ENCODE measurements at regions not wholly inside any gene's neighbourhood (a gene's known extent, or its start where the extent isn't known, plus 50 kb on each side); places are given as distances from the start of the nearest gene placed in this dataset.
"Not testable (repeated sequence)": the region's sequence is repeated elsewhere in the genome, so short reads cannot be mapped to it uniquely, and the experiment has no call there.

DNA sequence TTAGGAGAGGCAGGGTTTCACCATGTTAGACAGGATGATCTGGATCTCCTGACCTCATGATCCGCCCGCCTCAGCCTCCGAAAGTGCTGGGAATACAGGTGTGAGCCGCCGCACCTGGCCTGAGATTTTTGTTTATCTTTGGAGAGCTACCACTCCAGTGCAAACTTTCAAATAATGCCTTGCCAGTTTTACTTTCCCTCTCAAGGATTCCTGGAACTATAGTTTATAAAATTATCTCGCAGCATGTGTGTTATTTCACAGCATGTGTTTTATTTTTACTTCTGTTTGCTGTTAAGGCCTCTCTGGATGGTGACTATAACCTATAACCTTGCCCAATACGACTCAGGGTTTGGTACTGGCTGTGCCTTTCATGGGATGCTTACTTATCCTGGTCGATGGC is 458.0 kb upstream of the NDN start:
- H3K4me1 ChIP-seq (replicated peaks; ENCODE audit: insufficient read depth); intact Hi-C loops (cut with micrococcal nuclease; ENCODE audit: unreplicated experiment); H3K36me3 ChIP-seq (ENCODE audit: low read depth); H2AFZ ChIP-seq; H3F3A ChIP-seq (ENCODE audit: insufficient read depth, low read depth); H3K79me2 ChIP-seq (ENCODE audit: low read depth); CTCF ChIA-PET; H3K9me3 ChIP-seq (ENCODE audit: insufficient read depth, low read depth); H3K4me2 ChIP-seq; H3K27ac ChIP-seq; H3K4me3 ChIP-seq; H4K20me1 ChIP-seq (ENCODE audit: insufficient read depth); H3K9me2 ChIP-seq (ENCODE audit: insufficient read depth); H3K27me3 ChIP-seq (ENCODE audit: insufficient read depth, low read depth); BruUV-seq (replicated peaks); DNase-seq; POLR2A ChIA-PET (ENCODE audit: unreplicated experiment): not testable (repeated sequence)

DNA sequence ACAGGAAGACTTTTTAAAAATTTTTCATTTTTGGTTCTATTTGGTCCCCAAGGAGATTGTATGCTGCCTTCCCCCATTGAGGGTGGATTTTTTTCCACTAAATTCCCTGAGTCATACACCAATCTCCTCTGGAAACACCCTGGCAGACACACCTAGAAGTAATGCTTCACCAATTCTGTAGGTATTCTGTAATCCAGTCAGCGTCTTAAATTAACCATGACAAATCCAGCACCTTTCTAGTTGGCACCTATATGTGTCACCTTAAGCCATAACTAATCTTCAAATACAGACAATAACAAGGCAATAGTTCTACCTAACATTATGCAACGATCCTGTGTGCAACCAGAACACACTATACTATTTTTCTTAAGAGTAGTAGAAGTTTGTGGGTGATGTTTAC is 459.1 kb upstream of the NDN start:
- Histone ChIP-seq H4K20me1 (ENCODE audit: insufficient read depth) (no peaks in the 10 kb centered on the region), H3K4me2 (no peak overlapping the region), H3K4me3 (no peak overlapping the region), H3F3A (ENCODE audit: insufficient read depth, low read depth) (no peaks in the 10 kb centered on the region), H3K9me3 (ENCODE audit: insufficient read depth, low read depth) (no peaks in the 10 kb centered on the region), H3K9me2 (ENCODE audit: insufficient read depth) (no peaks in the 10 kb centered on the region), H3K79me2 (ENCODE audit: low read depth) (no peaks in the 10 kb centered on the region), H3K4me1 (replicated peaks; ENCODE audit: insufficient read depth) (no peaks in the 10 kb centered on the region), H3K27ac (no peak overlapping the region), H3K27me3 (ENCODE audit: insufficient read depth, low read depth) (no peaks in the 10 kb centered on the region), H2AFZ (no peak overlapping the region), H3K36me3 (ENCODE audit: low read depth) (no peaks in the 10 kb centered on the region)
- BruUV-seq (replicated peaks): no TSS peak
- TF ChIP-seq, protein P1, sequence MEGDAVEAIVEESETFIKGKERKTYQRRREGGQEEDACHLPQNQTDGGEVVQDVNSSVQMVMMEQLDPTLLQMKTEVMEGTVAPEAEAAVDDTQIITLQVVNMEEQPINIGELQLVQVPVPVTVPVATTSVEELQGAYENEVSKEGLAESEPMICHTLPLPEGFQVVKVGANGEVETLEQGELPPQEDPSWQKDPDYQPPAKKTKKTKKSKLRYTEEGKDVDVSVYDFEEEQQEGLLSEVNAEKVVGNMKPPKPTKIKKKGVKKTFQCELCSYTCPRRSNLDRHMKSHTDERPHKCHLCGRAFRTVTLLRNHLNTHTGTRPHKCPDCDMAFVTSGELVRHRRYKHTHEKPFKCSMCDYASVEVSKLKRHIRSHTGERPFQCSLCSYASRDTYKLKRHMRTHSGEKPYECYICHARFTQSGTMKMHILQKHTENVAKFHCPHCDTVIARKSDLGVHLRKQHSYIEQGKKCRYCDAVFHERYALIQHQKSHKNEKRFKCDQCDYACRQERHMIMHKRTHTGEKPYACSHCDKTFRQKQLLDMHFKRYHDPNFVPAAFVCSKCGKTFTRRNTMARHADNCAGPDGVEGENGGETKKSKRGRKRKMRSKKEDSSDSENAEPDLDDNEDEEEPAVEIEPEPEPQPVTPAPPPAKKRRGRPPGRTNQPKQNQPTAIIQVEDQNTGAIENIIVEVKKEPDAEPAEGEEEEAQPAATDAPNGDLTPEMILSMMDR (conservative IDR thresholded peaks at IDR 0.05): no peak
- TF ChIP-seq EZH2 (IDR thresholded peaks at IDR 0.05; ENCODE audit: low read depth): no peak
- DNase-seq: no peak
- ChIA-PET CTCF (no interaction called here), POLR2A (ENCODE audit: unreplicated experiment) (no interaction called here)
- intact Hi-C loops (cut with micrococcal nuclease; ENCODE audit: unreplicated experiment): no loop called here

DNA sequence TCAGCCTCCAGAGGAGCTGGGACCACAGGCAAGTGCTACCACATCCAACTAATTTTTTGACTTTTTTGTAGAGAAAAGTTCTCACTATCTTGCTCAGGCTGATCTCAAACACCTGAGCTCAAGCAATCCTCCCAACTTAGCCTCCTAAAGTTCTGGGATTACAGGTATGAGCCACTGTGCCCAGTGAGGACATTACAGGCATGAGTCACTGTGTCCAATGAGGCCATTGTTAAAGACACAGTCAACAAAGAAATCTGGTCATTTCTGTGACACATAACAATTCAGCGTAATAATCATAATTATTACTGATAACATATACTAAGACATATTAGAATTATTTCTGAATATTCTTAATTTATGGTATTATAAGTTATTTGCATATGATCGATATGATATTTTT is 463.4 kb upstream of the NDN start:
- POLR2A ChIA-PET (ENCODE audit: unreplicated experiment): no interaction called here
- Histone ChIP-seq H2AFZ (no peak overlapping the region), H3K79me2 (ENCODE audit: low read depth) (no peaks in the 10 kb centered on the region), H3F3A (ENCODE audit: insufficient read depth, low read depth) (no peaks in the 10 kb centered on the region), H3K4me2 (no peak overlapping the region), H3K9me2 (ENCODE audit: insufficient read depth) (no peaks in the 10 kb centered on the region), H3K27ac (no peak overlapping the region), H4K20me1 (ENCODE audit: insufficient read depth) (no peaks in the 10 kb centered on the region), H3K4me1 (replicated peaks; ENCODE audit: insufficient read depth) (no peaks in the 10 kb centered on the region), H3K36me3 (ENCODE audit: low read depth) (no peaks in the 10 kb centered on the region), H3K4me3 (no peak overlapping the region), H3K9me3 (ENCODE audit: insufficient read depth, low read depth) (no peaks in the 10 kb centered on the region), H3K27me3 (ENCODE audit: insufficient read depth, low read depth) (no peaks in the 10 kb centered on the region)
- intact Hi-C loops (cut with micrococcal nuclease; ENCODE audit: unreplicated experiment): no loop called here
- CTCF ChIA-PET: no interaction called here
- TF ChIP-seq EZH2 (IDR thresholded peaks at IDR 0.05; ENCODE audit: low read depth): no peak
- TF ChIP-seq, protein P1 (conservative IDR thresholded peaks at IDR 0.05): no peak
- DNase-seq: no peak
- BruUV-seq (replicated peaks): no TSS peak

DNA sequence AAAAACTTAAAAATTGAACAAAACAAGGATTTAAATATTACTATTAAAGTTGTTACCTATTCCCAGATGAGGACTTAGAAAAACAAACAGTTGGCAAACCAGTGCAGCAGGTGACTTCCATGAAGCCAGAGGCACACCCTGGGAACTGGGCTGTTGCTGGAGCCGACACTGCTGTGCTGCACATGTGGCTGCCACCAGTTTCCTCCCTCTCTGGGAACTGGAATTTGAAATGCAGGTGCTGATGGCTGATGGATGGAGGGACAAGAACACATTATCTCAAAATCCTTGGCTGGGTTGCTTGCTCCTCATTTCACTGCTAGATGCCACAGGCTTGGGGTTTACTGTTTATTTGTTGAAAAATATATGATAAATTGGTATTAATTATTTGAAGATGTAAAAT is 471.2 kb upstream of the NDN start:
- H2AFZ ChIP-seq; H3K27ac ChIP-seq; H3K9me2 ChIP-seq (ENCODE audit: insufficient read depth); H3K36me3 ChIP-seq (ENCODE audit: low read depth); POLR2A ChIA-PET (ENCODE audit: unreplicated experiment); H3F3A ChIP-seq (ENCODE audit: insufficient read depth, low read depth); H3K9me3 ChIP-seq (ENCODE audit: insufficient read depth, low read depth); H3K4me3 ChIP-seq; intact Hi-C loops (cut with micrococcal nuclease; ENCODE audit: unreplicated experiment); DNase-seq; BruUV-seq (replicated peaks); H3K79me2 ChIP-seq (ENCODE audit: low read depth); H3K4me1 ChIP-seq (replicated peaks; ENCODE audit: insufficient read depth); H3K27me3 ChIP-seq (ENCODE audit: insufficient read depth, low read depth); CTCF ChIA-PET; H3K4me2 ChIP-seq; H4K20me1 ChIP-seq (ENCODE audit: insufficient read depth): not testable (repeated sequence)

DNA sequence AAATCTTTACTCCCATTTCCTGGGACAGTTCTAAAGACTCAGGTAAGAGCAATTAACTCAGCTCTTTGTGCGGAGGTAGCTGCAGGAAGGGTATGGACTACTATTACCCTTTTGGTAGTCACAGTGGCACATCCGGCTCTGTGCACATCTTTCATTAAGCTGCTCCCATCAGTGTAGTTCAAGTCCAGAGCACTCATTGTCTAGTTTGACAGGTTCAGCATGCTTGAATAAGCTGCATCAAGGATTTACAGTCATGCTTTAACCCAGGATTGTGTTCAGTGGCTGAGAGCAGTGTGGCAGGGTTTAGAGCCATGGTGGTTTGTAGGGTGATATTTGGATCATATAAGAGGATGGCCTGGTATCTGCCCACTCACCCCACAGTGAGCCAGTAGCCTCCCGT is 478.4 kb upstream of the NDN start:
- H3K9me3 ChIP-seq (ENCODE audit: insufficient read depth, low read depth); BruUV-seq (replicated peaks); CTCF ChIA-PET: not testable (repeated sequence)

DNA sequence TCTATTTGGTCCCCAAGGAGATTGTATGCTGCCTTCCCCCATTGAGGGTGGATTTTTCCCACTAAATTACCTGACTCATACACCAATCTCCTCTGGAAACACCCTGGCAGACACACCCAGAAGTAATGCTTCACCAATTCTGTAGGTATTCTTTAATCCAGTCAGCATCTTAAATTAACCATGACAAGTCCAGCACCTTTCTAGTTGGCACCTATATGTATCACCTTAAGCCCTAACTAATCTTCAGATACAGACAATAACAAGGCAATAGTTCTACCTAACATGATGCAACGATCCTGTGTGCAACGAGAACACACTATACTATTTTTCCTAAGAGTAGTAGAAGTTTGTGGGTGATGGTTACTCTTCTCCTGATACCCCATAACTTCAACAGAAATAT is 473.3 kb upstream of the NPAP1 start:
- H3K4me1 ChIP-seq (replicated peaks; ENCODE audit: insufficient read depth); H3K79me2 ChIP-seq (ENCODE audit: low read depth); H3K9me3 ChIP-seq (ENCODE audit: insufficient read depth, low read depth); H3K9me2 ChIP-seq (ENCODE audit: insufficient read depth); H4K20me1 ChIP-seq (ENCODE audit: insufficient read depth); CTCF ChIA-PET; H2AFZ ChIP-seq; DNase-seq; H3K27ac ChIP-seq; H3K27me3 ChIP-seq (ENCODE audit: insufficient read depth, low read depth); H3K36me3 ChIP-seq (ENCODE audit: low read depth); BruUV-seq (replicated peaks); H3K4me3 ChIP-seq; H3F3A ChIP-seq (ENCODE audit: insufficient read depth, low read depth); POLR2A ChIA-PET (ENCODE audit: unreplicated experiment); intact Hi-C loops (cut with micrococcal nuclease; ENCODE audit: unreplicated experiment); H3K4me2 ChIP-seq: not testable (repeated sequence)

More for the DNA sequence above, 478.4 kb upstream of the NDN start:
- H3K27ac ChIP-seq; H3K4me2 ChIP-seq; DNase-seq; H3K4me1 ChIP-seq (replicated peaks; ENCODE audit: insufficient read depth); H4K20me1 ChIP-seq (ENCODE audit: insufficient read depth); POLR2A ChIA-PET (ENCODE audit: unreplicated experiment); H3K9me2 ChIP-seq (ENCODE audit: insufficient read depth); H3K27me3 ChIP-seq (ENCODE audit: insufficient read depth, low read depth); intact Hi-C loops (cut with micrococcal nuclease; ENCODE audit: unreplicated experiment); H2AFZ ChIP-seq; H3K4me3 ChIP-seq; H3K36me3 ChIP-seq (ENCODE audit: low read depth); H3F3A ChIP-seq (ENCODE audit: insufficient read depth, low read depth); H3K79me2 ChIP-seq (ENCODE audit: low read depth): not testable (repeated sequence)

Measured in PC-9 (cell line).